ENCODE measurements at regions not wholly inside any gene's neighbourhood (a gene's known extent, or its start where the extent isn't known, plus 50 kb on each side); places are given as distances from the start of the nearest gene placed in this dataset.

GRCh38 chr10:43854007-43854406 is 205.3 kb upstream of the ZNF32 start:
- ATAC-seq (no peak), DNase-seq (no peak)
- no peak for TF ChIP-seq CTCF (IDR thresholded peaks at IDR 0.05)
- Histone ChIP-seq H3K9me3 (no peaks in the 10 kb centered on the region), H3K4me1 (no peaks in the 10 kb centered on the region), H3K4me3 (no peak overlapping the region), H3K36me3 (no peaks in the 10 kb centered on the region), H3K27me3 (no peaks in the 10 kb centered on the region), H3K27ac (no peak overlapping the region)
- intact Hi-C loops (cut with DNase I), result no loop called here

DNA sequence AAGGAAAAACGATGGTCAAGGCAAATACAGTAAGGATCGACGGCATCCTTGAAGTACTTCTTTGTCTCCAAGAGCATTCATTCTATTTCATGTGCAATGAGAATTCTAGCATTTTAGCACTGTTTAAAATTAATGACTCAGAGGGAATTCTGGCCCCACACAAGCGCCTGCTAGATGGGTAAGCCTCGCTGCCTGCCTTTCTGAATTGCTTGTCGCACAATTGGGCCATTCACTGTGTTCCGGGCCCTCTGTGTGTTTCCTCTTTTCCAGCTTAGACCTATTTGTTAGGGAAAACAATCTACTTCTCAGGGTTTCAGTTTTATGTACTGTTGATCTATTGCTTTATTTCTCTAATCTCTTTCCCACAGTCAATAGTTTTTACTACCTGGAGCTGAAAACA is 204.7 kb upstream of the ZNF32 start:
- intact Hi-C loops (cut with DNase I), result no loop called here
- Histone ChIP-seq H3K4me1 (no peaks in the 10 kb centered on the region), H3K4me3 (no peak overlapping the region), H3K9me3 (no peaks in the 10 kb centered on the region), H3K36me3 (no peaks in the 10 kb centered on the region), H3K27ac (no peak overlapping the region), H3K27me3 (no peaks in the 10 kb centered on the region)
- no peak for DNase-seq
- no peak for TF ChIP-seq CTCF (IDR thresholded peaks at IDR 0.05)
- ATAC-seq, result no peak

GRCh38 chr10:43852644-43853214 is 204.0 kb upstream of the ZNF32 start:
- H3K4me3 ChIP-seq, result no peak overlapping the region
- H3K4me1 ChIP-seq, result no peaks in the 10 kb centered on the region
- intact Hi-C loops (cut with DNase I), result no loop called here
- ATAC-seq (no peak), DNase-seq (no peak)
- H3K27ac ChIP-seq, result no peak overlapping the region
- H3K36me3 ChIP-seq, result no peaks in the 10 kb centered on the region
- no peak for TF ChIP-seq CTCF (IDR thresholded peaks at IDR 0.05)
- no peaks in the 10 kb centered on the region for H3K27me3 ChIP-seq
- H3K9me3 ChIP-seq, result no peaks in the 10 kb centered on the region

GRCh38 chr10:43852149-43852548 is 203.5 kb upstream of the ZNF32 start:
- Histone ChIP-seq H3K27ac (no peak overlapping the region), H3K27me3 (no peaks in the 10 kb centered on the region), H3K4me1 (no peaks in the 10 kb centered on the region), H3K4me3 (no peak overlapping the region), H3K36me3 (no peaks in the 10 kb centered on the region), H3K9me3 (no peaks in the 10 kb centered on the region)
- no peak for TF ChIP-seq CTCF (IDR thresholded peaks at IDR 0.05)
- intact Hi-C loops (cut with DNase I), result no loop called here
- no peak for ATAC-seq
- DNase-seq, result no peak

DNA sequence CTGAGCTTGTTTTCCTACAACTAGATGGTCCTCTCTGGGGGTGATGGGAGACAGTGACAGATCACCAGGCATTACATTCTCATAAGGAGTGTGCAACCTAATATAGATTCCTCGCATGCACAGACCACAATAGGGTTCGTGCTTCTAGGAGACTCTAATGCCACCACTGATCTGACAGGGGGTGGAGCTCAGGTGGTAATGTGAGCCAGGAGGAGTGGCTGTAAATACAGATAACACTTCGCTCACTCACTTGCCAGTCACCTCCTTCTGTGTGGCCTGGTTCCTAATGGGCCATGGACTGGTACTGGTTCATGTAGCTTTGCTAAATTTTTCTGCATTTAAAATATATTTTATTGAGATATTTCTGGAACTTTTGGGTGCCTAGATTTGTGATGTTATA is 202.3 kb upstream of the ZNF32 start:
- no peak for TF ChIP-seq CTCF (IDR thresholded peaks at IDR 0.05)
- Histone ChIP-seq H3K27ac (no peak overlapping the region), H3K27me3 (no peaks in the 10 kb centered on the region), H3K9me3 (no peaks in the 10 kb centered on the region), H3K36me3 (no peaks in the 10 kb centered on the region), H3K4me1 (peaks cover 6% of the 10 kb centered on the region), H3K4me3 (no peak overlapping the region)
- DNase-seq (no peak), ATAC-seq (no peak)
- intact Hi-C loops (cut with DNase I), result no loop called here

DNA sequence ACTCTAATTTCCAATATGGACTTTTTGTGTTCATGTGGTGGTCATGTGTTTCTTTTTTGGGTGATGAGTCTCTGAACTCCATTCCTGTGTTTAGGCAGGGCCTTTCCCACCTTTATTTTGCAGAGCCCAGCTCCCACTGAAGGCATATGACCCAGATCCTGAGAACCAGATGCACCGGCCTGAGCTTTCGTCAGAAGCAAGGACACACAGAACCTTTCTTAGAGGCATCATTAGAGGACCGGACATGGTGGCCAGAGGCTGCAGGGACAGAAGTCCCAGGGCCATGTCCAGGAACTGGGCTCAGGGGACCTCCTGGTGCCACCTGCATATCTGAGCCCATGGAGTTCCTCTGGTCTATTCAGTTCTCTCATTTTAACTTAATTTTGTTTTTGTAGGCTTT is 200.9 kb upstream of the ZNF32 start:
- Histone ChIP-seq H3K4me1 (peaks cover 17% of the 10 kb centered on the region), H3K27me3 (no peaks in the 10 kb centered on the region), H3K4me3 (no peak overlapping the region), H3K9me3 (no peaks in the 10 kb centered on the region), H3K27ac (no peak overlapping the region), H3K36me3 (no peaks in the 10 kb centered on the region)
- intact Hi-C loops (cut with DNase I), result no loop called here
- no peak for TF ChIP-seq CTCF (IDR thresholded peaks at IDR 0.05)
- ATAC-seq, result no peak
- DNase-seq, result no peak
